ENCODE measurements at regions not wholly inside any gene's neighbourhood (a gene's known extent, or its start where the extent isn't known, plus 50 kb on each side); places are given as distances from the start of the nearest gene placed in this dataset.

GRCh38 chr4:59517007-59517406, 1683.1 kb upstream of the ADGRL3 start:
- no peak for TF ChIP-seq CTCF (IDR thresholded peaks at IDR 0.05; ENCODE audit: borderline replicate concordance, extremely low read depth, insufficient read depth)
- DNase-seq (no peak), FAIRE-seq (no peak)
- Histone ChIP-seq H3K36me3 (ENCODE audit: control insufficient read depth in 2 of 3, insufficient read depth in 3 of 3, low read length in 3 of 3) (no peaks in the 10 kb centered on the region), H3K27ac (ENCODE audit: low read depth in 2 of 2, low read length in 2 of 2) (no peak overlapping the region), H3K27me3 (ENCODE audit: control insufficient read depth, insufficient read depth, low read length) (no peaks in the 10 kb centered on the region), H3K4me3 (ENCODE audit: low read length in 3 of 3) (no peak overlapping the region), H3K9ac (ENCODE audit: low read length in 3 of 3) (no peak overlapping the region), H3K9me3 (ENCODE audit: control insufficient read depth in 2 of 3, insufficient read depth in 1 of 3, low read length in 3 of 3) (no peaks in the 10 kb centered on the region), H3K4me1 (ENCODE audit: control insufficient read depth in 2 of 3, insufficient read depth in 2 of 3, low read depth in 1 of 3, low read length in 3 of 3) (no peaks in the 10 kb centered on the region)
- intact Hi-C loops (cut with DNase I), result no loop called here

GRCh38 chr4:59518005-59518823, 1681.9 kb upstream of the ADGRL3 start:
- no peaks in the 10 kb centered on the region for H3K9me3 ChIP-seq (ENCODE audit: control insufficient read depth in 2 of 3, insufficient read depth in 1 of 3, low read length in 3 of 3)
- no peak overlapping the region for H3K27ac ChIP-seq (ENCODE audit: low read depth in 2 of 2, low read length in 2 of 2)
- H3K9ac ChIP-seq (ENCODE audit: low read length in 3 of 3), result no peak overlapping the region
- H3K4me3 ChIP-seq (ENCODE audit: low read length in 3 of 3), result no peak overlapping the region
- FAIRE-seq, result no peak
- H3K27me3 ChIP-seq (ENCODE audit: control insufficient read depth, insufficient read depth, low read length), result no peaks in the 10 kb centered on the region
- peak in 1 of 5 donors; percentile 51 for DNase-seq
- H3K4me1 ChIP-seq (ENCODE audit: control insufficient read depth in 2 of 3, insufficient read depth in 2 of 3, low read depth in 1 of 3, low read length in 3 of 3), result no peaks in the 10 kb centered on the region
- H3K36me3 ChIP-seq (ENCODE audit: control insufficient read depth in 2 of 3, insufficient read depth in 3 of 3, low read length in 3 of 3), result no peaks in the 10 kb centered on the region
- intact Hi-C loops (cut with DNase I), result no loop called here
- TF ChIP-seq CTCF (IDR thresholded peaks at IDR 0.05; ENCODE audit: borderline replicate concordance, extremely low read depth, insufficient read depth), result no peak

DNA sequence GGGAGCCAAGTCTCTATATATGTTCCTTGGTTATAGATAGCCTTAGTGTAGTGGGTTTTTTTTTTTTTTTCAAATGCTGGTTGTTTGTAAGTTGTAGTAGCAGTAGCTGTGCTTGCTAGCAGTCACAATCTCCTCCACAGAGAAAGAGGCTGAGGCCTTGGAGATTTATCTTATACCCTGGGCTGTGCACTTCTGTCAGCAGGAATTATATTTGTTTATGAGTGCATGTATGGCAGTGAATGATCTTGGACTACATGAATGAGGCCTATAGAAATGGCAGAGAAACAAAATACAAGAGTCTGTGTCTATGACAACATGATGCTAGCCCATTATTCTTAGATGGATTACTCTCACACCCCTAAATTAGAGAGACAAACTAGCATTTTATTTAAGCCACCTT, 1674.2 kb upstream of the ADGRL3 start:
- FAIRE-seq, result no peak
- no peak for TF ChIP-seq CTCF (IDR thresholded peaks at IDR 0.05; ENCODE audit: borderline replicate concordance, extremely low read depth, insufficient read depth)
- Histone ChIP-seq H3K9me3 (ENCODE audit: control insufficient read depth in 2 of 3, insufficient read depth in 1 of 3, low read length in 3 of 3) (no peaks in the 10 kb centered on the region), H3K4me3 (ENCODE audit: low read length in 3 of 3) (no peak overlapping the region), H3K27me3 (ENCODE audit: control insufficient read depth, insufficient read depth, low read length) (no peaks in the 10 kb centered on the region), H3K27ac (ENCODE audit: low read depth in 2 of 2, low read length in 2 of 2) (no peak overlapping the region), H3K4me1 (ENCODE audit: control insufficient read depth in 2 of 3, insufficient read depth in 2 of 3, low read depth in 1 of 3, low read length in 3 of 3) (no peaks in the 10 kb centered on the region), H3K9ac (ENCODE audit: low read length in 3 of 3) (no peak overlapping the region), H3K36me3 (ENCODE audit: control insufficient read depth in 2 of 3, insufficient read depth in 3 of 3, low read length in 3 of 3) (no peaks in the 10 kb centered on the region)
- no peak for DNase-seq
- intact Hi-C loops (cut with DNase I), result no loop called here
